HG03064 (cell line): ENCODE measurements at regions not wholly inside any gene's neighbourhood (a gene's known extent, or its start where the extent isn't known, plus 50 kb on each side); places are given as distances from the start of the nearest gene placed in this dataset.

Source experiments
- ATAC-seq: cut with Tn5 transposase; IDR thresholded peaks from one replicate; pipeline ENCODE4 v1.9.1; 2021; ENCODE audit warnings: low read depth; ENCODE audit not compliant: unreplicated experiment

DNA sequence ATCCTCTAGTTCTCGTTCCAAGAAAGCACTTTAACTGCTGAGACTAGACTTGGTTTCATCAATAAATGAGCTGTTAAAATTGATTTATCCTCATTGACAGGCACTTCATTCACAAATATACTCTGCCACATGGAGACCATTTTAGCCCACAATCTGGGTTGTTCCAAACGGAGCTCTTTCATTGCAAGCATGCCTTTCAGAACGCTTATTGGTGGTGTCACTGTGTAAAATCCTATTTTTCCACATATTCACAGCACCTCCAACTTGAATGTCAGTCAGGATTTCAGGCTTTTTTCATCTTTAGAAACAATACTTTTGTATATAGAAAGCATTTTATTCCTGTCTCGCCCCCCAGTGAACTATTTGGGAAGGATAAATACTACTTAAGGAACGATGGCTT lies 424.7 kb upstream of the NRP1 start:
- no peak for ATAC-seq

DNA sequence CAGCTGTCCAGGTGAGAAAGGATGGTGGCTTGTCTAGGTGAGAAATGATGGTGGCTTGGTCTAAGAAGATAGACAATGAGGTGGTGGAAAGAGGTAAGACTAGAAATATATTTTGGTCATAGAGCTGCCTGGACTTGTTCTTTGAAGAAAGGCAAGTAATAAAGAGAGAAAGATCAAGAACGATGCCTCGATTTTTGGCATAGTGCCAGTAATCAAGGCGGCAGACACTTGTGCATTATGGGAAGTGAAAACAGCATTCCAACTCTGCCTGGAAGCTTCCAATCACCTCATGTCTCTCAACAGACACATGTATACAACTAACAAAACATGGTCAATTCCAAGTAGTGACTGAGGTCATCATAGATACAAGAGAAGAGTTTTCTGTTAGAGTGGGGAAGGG lies 423.8 kb upstream of the NRP1 start:
- no peak for ATAC-seq

DNA sequence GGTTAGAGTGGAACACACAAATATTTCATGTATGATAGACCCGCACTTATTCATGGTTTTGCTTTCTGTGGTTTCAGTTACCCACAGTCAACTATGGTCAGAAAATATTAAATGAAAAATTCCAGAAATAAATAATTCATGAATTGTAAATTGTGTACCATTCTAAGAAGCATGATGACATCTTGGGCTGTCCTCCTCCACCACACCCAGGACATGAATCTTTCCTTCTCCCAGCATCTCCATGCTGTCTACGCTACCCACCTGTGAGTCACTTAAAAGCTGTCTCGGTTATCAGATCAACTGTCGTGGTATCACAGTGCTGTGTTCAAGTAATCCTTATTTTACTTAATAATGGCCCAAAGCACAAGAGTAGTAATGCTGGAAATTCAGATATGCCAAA lies 419.6 kb upstream of the NRP1 start:
- ATAC-seq: no peak

DNA sequence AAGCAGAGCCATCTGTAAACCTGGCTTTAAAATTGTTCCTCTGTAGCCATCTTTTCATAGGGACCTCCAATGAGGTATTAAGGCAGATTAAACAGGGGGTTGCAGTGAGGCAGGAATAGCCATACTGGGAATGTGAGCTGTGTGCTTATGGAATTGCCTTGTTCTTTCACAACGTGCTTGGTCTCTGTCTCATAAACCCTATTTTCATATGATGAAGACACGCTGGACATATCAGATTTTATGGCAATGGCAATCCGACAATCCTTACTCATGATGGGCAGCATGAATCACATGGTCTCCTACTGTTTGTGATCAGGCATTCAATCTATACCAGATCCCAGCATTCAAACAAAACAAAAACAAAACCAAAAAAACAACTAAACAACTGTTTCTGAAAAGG lies 418.9 kb upstream of the NRP1 start:
- no peak for ATAC-seq

DNA sequence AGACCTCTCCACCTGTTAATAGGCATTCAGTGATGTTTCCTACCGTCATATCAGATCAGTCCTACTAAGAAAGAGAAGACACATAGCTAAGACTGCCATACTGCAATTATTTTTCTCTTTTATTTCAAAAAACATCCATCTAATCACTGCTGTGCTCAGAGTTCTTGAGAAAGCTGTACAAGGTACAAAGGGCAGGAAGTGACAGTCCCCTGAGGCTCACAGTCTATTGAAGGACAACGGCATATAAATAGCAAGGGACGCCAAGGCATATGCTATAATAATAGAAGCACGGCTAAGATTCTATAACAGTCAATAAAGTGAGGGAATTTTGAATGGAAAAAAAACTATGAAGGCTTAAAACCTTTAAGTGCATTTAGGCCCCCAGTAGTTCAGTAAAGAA lies 415.3 kb upstream of the NRP1 start:
- ATAC-seq: no peak

DNA sequence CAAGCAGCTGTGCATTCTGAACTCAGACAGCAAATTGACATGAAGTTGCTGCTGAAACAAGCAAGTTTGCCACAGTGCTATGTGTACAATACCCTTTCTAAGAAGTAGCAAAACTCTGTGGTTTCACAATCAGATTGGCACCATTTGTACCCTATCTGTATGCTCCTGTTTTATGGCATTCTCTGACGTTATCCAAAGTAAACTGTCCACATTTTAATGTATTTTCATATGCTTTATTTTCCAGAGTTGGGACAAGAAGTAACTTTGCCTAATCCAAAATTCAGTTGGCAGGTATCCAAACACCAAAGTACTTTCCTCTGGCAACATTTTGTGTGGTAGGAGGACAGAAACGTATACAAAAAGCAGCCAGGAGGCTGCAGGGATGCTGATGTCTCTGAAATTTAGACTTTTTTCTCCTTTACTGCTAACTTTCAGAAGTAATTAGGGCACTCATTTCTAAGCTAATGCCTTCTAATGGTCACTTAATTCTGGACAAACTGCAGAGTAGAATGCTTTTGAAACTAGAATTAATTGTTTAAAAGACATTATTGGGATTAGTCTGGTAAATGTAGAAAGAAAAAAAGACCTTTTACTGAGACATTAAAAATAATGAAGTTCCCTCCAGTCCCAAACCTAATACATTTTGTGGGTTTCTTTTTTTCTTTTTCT lies 414.7 kb upstream of the NRP1 start:
- ATAC-seq: no peak

DNA sequence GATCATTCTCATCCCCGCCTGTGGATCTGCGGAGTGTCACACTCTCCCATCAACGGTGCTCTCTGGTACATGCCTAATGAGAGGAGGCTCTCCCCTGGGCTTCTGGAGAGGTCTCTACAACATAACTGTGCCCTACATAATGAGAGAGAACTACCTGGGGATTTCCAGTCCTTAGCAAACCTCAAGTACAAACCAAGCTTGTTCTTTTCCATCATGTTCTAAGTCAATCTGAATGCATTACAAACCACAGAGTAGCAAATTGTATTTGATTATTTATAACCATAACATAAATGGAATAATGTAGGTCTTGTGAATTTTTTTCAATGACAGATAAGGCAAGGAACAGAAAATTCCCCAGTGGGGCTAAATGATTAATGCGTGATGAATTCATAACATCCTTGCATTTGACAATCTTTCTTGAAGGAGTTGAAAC lies 412.4 kb upstream of the NRP1 start:
- ATAC-seq: no peak

DNA sequence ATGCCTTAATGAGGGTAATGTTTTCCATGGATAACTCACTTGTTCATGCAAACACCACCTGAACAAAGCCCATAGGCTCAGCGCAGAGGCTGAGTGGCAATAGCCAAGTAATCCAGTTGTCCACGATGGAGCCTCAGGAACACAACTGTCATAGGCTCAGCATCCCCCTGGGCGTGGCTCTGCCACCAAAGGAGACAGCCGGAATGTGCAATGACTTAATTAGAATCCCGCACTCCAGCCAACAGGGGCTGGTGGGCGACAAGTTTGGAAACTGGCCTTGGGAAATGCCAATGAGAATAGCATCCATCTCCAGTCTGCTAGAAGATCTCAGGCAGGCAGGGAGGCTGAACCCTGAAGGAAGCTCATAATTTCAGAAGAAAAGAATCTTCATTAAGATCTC lies 411.7 kb upstream of the NRP1 start:
- no peak for ATAC-seq

DNA sequence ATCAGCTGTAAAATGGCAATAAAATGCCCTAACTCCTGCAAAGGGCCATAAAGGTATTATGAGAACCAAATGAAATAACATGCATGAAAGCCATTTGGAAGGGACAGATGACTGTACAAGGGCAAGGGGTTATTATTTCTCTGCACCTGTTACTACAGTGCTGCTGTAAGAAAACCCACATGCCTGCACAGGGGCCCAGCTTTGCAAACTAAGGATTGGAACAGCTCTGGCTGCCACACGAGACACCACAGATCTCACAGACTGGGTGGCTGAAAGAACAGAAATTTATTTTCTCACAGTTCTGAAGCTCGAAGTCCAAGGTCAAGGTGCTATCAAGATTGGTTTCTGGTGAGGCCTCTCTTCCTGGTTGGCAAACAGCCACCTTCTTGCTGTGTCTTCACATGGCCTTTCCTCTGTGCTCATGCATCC lies 409.0 kb upstream of the NRP1 start:
- ATAC-seq: no peak

DNA sequence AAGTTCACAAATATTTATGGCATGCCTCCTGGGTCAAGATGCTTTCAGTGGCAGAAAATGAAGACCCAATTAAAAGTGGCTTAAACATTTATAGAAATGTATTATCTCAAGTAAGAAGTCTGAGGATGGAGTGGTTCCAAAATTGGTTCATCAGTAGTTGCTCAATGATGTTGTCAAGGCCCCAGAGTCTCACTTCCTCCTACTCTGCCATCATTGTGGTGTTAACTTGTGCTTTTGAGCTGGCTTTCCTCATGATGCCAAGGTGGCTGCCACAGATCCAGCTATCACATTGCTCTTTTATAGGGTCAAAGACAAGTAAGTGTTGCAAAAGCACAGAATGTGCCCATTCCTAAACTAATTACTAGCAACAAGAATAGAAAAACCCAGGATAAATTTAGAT lies 404.6 kb upstream of the NRP1 start:
- no peak for ATAC-seq

DNA sequence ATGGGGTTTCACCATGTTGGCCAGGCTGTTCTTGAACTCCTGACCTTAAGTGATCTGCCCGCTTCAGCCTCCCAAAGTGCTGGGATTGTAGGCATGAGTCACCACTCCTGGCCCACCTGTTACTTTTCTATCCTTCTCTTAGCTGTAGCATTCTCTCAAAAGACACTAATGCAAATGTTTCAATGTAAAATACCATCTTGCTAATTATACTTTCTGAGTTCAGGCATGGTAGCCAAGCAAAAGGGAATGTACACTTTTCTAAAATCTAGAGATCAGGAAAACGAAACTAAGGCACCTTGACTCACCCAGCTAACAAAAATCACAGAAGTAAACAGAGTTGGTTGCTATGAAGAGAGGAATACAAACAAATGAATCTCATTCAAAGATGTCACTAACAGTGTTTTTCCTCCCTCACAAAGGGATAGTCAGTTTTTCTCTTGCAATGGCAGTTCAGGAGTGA lies 401.0 kb upstream of the NRP1 start:
- ATAC-seq: no peak

DNA sequence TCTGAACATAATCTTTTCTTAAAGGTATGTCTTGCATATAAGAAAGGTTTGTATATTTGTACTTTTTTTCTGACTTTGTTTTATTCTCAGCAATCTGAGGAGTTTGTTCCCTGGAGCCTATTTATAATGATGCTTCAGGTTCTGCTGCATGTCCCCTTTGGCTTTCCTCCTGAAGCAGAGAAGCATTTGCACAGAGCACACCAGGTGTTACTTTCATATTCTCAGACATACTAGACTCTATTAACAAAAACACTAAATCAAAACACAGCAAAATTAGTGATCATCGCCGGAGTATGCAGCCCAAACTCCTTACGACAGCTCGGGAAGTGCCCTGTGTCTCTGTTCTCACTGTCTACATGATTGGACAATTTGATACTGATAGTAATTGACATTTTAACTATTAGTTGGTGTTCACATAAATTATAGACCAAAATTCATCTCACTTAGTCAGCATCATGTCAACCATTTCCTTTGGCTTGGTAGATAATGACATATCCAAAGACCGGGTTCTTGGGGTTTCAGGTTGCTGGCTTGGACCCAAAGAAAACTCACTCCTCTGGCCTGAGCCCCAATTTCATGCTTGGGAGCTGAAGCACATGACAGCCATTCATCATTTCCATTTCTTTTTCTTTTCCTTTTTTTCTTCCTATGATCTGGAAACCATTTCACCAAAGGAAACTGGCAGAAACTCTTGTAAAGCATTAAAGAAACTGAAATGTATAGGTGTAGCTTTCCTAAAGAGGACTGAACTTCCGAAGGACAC lies 400.1 kb upstream of the NRP1 start:
- no peak for ATAC-seq

DNA sequence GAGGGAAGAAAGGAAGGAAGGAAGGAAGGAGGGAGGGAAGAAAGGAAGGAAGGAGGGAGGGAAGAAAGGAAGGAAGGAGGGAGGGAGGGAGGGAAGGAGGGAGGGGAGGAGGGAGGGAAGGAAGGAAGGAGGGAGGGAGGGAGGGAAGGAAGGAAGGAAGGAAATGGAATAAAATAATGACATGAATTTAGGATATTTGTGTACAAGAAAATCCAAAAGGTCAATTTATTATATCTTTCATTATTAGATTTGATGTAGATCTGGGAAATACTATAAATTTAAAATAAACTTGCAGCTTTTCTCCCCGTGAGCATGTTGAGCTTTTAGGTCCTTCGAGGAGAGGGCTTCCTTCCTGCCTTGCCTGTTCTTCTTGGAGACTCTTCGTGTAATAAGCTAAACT lies 398.6 kb upstream of the NRP1 start:
- ATAC-seq: no peak

DNA sequence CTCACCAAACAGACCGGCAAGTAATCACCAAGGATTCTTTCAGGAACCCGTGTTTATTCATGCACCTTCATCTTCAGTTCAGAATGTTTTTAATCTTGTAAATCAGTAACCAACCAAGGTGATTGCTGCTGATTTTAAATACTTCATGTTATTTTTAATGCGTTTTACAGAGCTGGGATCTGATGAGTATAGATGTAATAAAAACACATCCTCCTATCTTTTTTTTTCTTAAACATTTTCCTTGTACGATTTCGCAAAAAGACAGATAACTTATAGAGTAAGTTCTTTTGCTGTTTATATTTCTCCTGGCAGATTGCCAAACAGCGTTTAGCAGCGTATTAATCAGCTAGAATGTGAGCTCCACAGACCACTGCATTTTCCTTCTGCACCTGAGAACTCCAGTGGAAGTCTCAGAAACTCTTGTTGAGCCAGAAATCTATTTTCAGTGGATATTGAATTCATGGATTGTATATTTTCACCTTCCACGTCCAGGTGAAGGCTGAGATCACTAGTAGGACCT lies 397.8 kb upstream of the NRP1 start:
- ATAC-seq: no peak

DNA sequence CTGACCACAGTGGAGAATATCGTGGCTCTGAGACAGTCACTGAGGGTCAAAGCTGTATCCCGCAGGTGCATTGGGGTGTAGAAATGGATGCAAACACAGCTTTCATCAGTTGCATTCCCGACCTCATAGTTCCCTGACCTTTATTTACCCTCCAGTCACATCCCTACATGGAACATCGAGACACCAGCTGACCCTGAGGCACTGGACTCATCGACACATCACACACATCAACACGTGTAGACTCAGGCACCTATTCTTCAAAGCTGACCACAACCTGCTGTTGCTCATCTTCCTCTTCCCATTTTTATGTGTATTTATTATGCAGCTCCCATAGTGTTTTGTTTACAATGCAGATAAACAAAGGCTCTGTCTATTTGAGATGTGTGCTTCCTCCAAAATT lies 396.9 kb upstream of the NRP1 start:
- ATAC-seq: no peak

DNA sequence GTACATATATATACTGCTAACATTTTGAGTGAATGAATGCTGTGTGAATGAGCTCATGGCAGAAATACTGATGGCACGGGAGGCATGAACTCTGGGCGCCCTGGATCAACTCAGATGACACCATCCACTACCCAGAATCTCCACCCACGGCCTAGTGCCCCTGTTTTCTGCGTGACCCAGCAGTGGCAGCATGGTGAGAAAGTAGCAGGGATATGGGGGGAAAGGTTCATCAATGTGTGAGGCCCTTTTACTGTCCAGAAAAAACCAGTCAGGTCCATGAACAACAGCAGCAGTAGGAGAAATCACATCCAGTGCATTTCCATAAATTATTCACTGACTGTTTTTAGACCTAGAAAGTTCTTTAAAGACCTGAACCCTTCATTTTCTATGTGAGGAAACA lies 391.0 kb upstream of the NRP1 start:
- no peak for ATAC-seq

DNA sequence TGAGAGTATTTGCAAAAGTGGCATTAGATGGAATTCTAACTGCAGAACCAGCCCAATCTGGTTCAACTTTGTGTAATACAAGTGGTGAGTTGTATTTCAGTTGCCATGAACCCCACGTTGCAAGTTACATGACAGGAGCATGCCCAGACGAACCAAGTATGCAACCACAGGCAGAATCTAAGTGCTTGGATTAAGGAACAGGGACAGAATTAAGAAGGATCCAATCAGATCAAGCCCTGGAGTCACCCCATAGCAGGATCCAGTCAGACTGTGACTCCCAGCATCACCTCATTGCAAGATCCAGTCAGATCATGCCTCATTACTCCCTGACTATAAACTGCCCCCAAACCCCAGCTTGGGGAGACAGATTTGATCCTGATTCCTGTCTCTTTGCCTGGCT lies 388.7 kb upstream of the NRP1 start:
- no peak for ATAC-seq

DNA sequence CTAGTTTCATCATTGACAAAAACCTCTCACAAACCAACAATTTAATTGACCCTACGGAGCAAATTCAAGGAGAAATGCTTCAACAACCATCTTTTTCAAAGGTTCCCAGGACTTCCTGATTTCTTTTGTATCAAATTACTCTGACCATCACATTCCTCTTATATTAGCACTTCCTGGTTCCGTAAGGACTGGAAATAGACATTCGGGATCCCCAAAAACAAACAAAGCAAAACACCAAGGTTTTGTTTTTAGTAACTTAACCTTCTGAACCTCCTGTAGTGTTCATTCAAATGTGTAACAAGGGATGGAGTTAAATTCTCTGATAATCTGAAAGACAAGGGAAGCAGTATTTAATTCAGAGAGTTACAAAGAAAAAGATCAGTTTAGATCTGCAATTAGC lies 387.6 kb upstream of the NRP1 start:
- ATAC-seq: no peak

DNA sequence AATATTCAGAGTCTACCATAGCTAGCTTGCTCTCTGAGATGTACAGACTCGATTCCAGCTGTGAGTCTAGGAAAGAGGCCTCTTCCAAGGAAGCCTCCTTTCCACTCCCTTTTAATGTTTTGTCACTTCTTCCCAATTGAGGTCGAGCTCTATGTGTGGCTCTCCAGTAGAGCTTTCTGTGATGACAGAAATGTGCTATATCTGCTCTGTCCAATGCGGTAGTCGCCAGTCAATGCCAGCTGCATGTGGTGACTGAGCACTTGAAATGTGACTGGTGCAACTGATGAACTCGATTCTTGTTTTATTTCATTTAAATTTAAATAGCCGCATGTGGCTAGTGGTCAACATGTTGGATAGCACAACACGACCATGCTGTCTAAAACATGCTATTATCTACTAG lies 387.0 kb upstream of the NRP1 start:
- no peak for ATAC-seq

DNA sequence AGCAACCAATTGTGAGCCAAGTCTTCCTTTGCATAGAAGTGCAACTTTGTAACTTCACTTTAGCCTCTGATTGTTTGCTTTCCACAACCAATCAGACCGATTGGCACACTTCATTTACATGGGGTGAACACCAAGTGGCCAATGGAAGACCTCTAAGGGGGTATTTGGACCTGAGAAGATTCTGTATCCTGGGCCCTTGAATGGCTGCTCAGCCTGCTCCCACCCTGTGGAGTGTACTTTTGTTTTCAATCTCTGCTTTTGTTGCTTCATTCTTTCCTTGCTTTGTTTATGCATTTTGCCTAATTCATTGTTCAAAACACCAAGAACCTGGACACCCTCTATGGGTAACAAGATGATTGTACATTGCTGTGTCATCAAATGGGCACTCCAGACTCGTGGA lies 385.7 kb upstream of the NRP1 start:
- ATAC-seq: no peak

DNA sequence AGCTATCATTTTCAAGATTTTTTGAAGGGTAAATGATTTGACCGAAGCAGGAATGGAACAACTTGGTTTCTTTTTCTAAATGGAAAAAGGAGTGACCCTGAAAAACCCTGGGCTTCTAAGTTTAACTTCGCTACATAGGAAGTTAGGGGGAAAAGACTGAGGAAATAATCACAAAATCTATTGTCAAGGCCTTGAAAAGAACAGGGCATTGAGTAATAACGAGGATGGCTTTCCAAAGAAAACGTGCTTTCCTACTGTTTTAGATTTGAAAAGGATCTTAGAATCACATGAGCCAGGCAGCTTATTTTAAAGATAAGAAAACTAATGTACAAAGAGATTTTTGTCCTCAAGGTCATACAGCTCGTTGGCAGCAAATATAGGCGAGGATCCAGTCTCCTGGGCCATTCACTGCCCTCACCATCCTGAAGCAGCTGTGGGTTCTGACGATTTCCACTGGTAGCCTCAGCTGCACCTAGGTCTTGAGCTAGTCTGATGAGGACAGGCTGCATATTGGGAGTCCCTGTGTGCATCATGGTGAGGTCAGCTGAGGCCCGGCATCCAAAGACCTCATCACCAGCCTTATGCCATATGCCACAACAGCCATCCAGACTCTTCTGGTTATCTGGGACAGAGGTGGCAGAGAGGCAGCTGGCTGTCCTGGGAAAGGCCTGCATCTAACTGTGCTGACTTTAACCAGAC lies 384.7 kb upstream of the NRP1 start:
- no peak for ATAC-seq
